HEK293 (cell line): ENCODE measurements at regions not wholly inside any gene's neighbourhood (a gene's known extent, or its start where the extent isn't known, plus 50 kb on each side); places are given as distances from the start of the nearest gene placed in this dataset.

Experiments used
- CTCF ChIP-seq: fragments of 450-650 bp; formaldehyde crosslinking; IDR thresholded peaks from 2 replicates; pipeline ENCODE4 v1.5.1; 2016; ENCODE audit warnings: missing biosample characterization, missing genetic modification characterization
- ELK4 ChIP-seq: IDR thresholded peaks from 2 replicates; pipeline ENCODE4 v1.6.1; 2011; ENCODE audit warnings: mild to moderate bottlenecking, low read depth, low read length, borderline replicate concordance
- KLF10 ChIP-seq: fragments of 450-650 bp; IDR thresholded peaks from 2 replicates; pipeline ENCODE4 v1.5.1; 2018; ENCODE audit warnings: missing biosample characterization, mild to moderate bottlenecking, missing genetic modification characterization
- KLF7 ChIP-seq: fragments of 450-650 bp; formaldehyde crosslinking; IDR thresholded peaks from 2 replicates; pipeline ENCODE4 v1.5.1; 2016; ENCODE audit warnings: missing biosample characterization, missing genetic modification characterization, borderline replicate concordance
- ZBTB20 ChIP-seq: fragments of 450-650 bp; formaldehyde crosslinking; IDR thresholded peaks from 2 replicates; pipeline ENCODE4 v1.5.1; 2016; ENCODE audit warnings: missing biosample characterization, missing genetic modification characterization
- ZFP37 ChIP-seq: fragments of 450-650 bp; formaldehyde crosslinking; IDR thresholded peaks from 2 replicates; pipeline ENCODE4 v1.5.1; 2016; ENCODE audit warnings: missing biosample characterization, missing genetic modification characterization
- ZNF416 ChIP-seq: fragments of 450-650 bp; formaldehyde crosslinking; IDR thresholded peaks from 2 replicates; pipeline ENCODE4 v1.5.1; 2016; ENCODE audit warnings: missing biosample characterization, missing genetic modification characterization
- ZNF621 ChIP-seq: fragments of 450-650 bp; formaldehyde crosslinking; IDR thresholded peaks from 2 replicates; pipeline ENCODE4 v1.5.1; 2017; ENCODE audit warnings: missing biosample characterization, missing genetic modification characterization
- ZNF677 ChIP-seq: fragments of 450-650 bp; IDR thresholded peaks from 2 replicates; pipeline ENCODE4 v1.5.0; 2018; ENCODE audit warnings: missing biosample characterization, mild to moderate bottlenecking, missing genetic modification characterization, moderate library complexity
- ZNF830 ChIP-seq: fragments of 450-650 bp; IDR thresholded peaks from 2 replicates; pipeline ENCODE4 v1.5.0; 2018; ENCODE audit warnings: missing biosample characterization, missing genetic modification characterization, low read depth, mild to moderate bottlenecking, moderate library complexity

- no peak for TF ChIP-seq KLF10 (tag by site-specific recombination)
- TF ChIP-seq ZBTB20 (tag by site-specific recombination) = no peak; the same call in 1 of the 2 replicates
- no peak for TF ChIP-seq ZNF621 (tag by site-specific recombination)
- TF ChIP-seq ZNF677 = no peak
- TF ChIP-seq CTCF (tag by site-specific recombination) = no peak; the same call in 1 of the 2 replicates
- TF ChIP-seq ZNF830 (tag by site-specific recombination) = no peak
- no peak for TF ChIP-seq ZNF416 (tag by site-specific recombination)
- TF ChIP-seq ZFP37 (tag by site-specific recombination) = no peak
- TF ChIP-seq ELK4 = no peak
- no peak for TF ChIP-seq KLF7 (tag by site-specific recombination)
Measured at GRCh38 chr1:10961300-10961833, 51.1 kb upstream of the TARDBP start.
